Eye (tissue), 1 donor: ENCODE measurements at regions not wholly inside any gene's neighbourhood (a gene's known extent, or its start where the extent isn't known, plus 50 kb on each side); places are given as distances from the start of the nearest gene placed in this dataset.

Experiments used
- DNase-seq: peaks from one replicate; pipeline ENCODE4 v3.0.0-alpha.2; 2015

GRCh38 chr14:71523630-71524319 is 408.5 kb upstream of the RGS6 start:
- DNase-seq, result no peak

- DNase-seq, result no peak
Observed at GRCh38 chr14:71524320-71524982, 407.8 kb upstream of the RGS6 start.

- DNase-seq, result no peak
Observed at GRCh38 chr14:71525663-71526221, 406.5 kb upstream of the RGS6 start.

DNA sequence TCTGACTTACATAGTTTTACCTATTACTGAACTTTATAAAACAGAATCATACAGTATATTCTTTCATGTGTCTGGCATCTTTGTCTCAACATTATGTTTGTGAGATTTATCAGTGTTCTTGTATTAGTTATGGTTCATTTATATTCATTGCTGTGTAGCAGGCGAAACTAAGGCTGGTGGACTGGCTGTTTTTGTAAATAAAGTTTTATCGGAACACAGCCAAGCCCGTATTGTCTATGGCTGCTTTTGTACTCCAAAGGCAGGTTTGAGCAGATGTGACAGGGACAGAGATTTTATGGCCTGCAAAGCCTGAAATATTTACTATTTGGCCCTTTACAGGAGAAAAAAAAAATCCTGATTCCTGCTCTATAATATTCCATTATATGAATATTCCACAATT is 405.8 kb upstream of the RGS6 start:
- no peak for DNase-seq

- no peak for DNase-seq
Observed at GRCh38 chr14:71527838-71528237, 404.4 kb upstream of the RGS6 start.

- no peak for DNase-seq
Observed at GRCh38 chr14:71529848-71530247, 402.4 kb upstream of the RGS6 start.

GRCh38 chr14:71532344-71532743 is 399.9 kb upstream of the RGS6 start:
- no peak for DNase-seq

DNA sequence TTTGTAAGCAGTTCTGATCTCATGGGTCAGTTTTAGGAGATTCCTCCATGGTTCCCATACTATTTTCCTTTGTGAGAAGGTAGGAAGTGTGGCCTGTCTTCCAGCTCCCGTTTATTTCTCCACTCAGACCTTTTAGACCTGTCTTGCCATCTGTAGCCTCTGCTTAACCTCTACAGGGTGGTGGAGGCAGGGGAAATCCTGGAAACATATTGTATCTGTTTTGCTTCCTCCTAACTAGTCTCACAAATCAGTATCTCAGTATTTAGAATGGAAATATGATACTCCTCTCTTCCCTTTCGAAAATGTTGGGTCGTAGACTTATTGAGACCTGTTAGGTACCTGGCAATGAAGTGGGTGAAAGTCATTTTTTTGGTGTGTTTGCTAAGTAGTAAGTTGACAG is 399.4 kb upstream of the RGS6 start:
- DNase-seq, result no peak

DNA sequence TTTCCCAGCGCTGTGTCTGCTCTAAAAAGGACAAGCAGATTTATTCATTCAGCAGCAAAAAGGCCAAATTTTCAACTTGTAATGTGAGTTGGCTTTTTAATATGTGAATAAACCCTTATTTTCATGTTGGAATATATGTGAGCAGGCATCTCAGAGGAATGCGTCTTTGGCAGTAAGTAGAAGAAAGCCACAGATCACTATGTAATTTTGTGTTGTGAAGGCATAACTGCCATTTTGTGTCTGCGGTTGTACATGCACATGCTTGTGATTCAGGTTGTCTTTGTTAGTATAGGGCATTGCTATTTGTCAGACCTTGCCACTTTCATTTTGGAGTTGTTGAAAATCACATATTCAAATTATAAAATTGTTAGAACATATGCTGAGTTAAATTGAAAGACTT is 398.8 kb upstream of the RGS6 start:
- no peak for DNase-seq

GRCh38 chr14:71533800-71534199 is 398.4 kb upstream of the RGS6 start:
- no peak for DNase-seq

DNA sequence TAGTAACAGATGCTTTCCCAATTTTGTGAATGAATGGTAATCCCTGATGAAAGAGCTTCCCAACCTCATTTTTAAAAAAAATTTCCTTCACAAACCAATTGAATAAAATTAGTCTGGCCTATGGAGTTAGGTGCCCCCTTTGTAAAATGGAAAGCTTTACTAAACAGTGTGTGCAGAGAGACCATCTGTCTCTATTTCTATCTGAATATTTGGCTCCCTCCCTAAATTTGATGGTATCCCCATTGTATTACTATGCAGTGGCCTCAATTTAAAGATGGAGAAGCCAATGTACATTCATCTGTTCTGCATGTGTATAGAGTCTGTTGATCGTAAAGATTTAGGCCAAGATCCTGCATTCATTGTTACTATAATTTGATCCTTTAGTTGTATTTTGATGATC is 397.7 kb upstream of the RGS6 start:
- DNase-seq, result no peak

DNA sequence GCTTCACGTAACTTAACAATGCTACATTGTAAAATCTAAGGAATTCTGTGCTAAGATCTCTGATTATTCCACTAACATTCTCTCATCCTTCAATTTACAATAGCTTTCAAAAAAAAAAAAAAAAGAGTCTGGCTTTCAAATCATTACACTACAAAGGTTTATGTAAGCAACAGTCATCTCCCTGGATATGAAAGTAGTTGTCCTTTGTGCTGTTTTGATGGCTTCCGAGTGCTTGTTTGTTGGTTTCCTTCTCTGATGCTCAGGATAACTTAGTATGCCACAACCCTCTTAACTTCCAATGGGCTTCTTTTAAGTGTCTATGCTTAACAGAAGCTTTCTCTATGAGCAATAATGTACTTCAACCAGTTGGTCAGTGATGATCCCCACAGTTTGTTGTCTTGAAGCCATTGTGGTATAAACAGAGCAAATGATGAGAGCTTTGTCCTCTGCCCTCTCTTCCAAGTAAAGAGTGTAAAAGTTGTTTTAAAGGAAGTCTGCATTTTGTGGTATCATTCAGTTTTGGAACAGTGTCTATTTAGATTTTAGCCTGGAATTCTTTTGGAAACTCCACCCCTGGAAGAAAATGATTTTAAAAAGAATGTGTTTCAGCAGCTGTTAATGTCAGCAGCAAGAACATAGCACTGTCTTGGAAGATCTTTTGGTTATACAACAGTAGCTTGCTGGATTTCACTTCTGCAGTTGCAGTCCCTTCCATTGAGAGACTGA is 396.1 kb upstream of the RGS6 start:
- no peak for DNase-seq

GRCh38 chr14:71536927-71537772 is 395.1 kb upstream of the RGS6 start:
- DNase-seq, result no peak

- DNase-seq, result no peak
Observed at GRCh38 chr14:71538288-71538687, 393.9 kb upstream of the RGS6 start.

DNA sequence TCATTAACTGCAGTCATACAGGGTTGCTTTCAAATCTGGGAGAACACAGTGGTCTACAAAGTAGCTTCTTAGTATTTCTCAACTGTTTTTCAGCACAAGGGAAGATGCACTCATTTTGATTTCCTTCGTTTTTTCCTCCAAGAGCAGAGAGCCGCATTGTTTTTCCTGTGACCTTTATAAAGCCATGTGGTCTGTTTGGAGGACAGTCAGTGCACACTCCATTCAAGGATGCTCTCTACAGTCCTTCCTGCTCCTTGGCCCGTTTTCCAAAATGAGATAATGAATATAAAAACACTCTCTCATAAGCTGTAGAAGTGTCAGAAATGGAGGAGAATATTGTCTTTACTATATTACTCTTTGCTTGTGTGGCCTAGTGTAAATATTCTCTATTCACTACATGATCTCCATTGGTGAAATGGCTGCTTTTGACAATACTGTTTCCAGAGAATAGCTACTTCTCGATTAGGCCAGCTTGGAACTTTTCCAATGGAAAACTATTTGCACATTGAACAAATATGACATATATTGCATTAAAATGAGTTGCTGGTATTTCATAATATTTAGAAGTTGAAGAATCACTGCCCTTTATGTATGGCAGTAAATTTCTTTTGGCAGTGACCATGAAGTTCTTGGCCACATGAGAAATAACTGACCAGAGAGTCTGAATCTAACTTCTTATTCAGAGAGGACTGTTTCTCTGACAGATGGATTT is 393.1 kb upstream of the RGS6 start:
- no peak for DNase-seq

DNA sequence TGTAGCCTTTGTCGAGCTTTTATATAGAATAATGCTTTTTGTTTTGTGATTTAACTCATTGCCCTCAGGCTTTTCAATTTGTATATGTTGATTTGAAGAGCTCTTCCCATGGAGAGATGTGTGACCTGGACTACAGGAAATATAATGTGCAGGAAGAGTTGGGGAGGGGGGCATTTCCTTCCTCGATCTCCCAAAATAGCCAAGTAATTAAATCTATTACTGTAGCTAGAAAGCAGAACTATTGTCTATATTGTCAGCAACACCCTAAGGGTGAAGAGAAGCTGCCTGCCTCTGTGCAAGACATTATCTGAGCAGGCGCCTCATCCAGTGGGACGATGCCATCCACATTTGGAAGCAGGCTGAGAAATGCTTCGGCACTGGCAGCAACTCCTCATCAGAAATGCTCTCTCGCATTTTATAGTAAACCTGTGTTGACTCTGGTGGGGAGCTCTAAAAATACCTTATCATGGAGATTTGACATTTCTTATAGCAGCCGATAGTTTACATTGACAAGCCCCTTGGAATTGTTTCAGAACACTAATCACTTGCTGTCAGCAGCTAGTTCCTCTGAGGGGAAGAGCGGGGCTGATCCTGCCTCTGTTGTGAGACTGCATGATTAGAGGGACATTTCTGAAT is 392.5 kb upstream of the RGS6 start:
- DNase-seq, result no peak

DNA sequence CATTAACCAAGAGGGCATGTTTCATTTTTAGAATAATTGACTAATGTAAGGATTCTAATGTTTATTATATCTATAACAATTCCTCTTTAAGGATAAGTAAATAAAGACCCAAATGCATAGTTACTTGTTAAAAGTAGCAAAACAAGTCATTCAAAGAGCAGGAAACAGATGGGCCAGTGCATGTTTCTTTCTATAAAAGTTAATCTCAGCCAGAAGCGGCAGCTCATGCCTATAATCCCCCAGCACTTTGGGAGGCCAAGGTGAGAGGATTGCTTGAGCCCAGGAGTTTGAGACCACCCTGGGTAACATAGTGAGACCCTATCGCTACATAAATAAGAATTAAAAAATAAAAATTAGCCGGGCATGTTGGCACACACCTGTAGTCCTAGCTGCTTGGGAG is 391.0 kb upstream of the RGS6 start:
- DNase-seq, result no peak

DNA sequence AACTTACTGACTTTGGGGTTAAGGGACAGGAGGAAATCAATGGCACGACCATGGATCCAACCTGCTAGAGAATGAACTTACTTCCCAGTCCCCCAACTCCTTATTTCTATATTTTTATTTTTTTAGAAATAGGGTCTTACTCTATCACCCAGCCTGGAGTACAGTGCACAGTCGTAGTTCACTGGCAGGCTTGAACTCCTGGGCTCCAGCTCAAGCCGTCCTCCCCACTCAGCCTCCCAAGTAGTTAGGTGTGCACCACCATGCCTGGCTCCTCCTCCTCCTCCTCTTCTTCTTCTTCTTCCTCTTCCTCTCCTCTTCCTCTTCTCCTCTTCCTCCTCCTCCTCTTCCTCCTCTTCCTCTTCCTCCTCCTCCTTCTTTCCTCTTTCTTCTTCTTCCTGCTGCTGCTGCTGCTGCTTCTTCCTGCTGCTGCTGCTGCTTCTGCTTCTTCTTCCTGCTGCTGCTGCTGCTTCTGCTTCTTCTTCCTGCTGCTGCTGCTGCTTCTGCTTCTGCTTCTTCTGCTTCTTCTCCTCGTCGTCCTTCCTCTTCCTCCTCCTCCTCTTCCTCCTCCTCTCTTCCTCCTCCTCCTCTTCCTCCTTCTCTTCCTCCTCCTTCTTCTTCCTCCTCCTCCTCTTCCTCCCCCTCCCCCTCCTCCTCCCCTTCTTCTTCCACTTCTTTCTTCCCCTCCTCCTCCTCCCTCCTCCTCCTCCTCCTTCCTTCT is 390.1 kb upstream of the RGS6 start:
- no peak for DNase-seq

GRCh38 chr14:71549421-71550050 is 382.7 kb upstream of the RGS6 start:
- peak; percentile 25 for DNase-seq

DNA sequence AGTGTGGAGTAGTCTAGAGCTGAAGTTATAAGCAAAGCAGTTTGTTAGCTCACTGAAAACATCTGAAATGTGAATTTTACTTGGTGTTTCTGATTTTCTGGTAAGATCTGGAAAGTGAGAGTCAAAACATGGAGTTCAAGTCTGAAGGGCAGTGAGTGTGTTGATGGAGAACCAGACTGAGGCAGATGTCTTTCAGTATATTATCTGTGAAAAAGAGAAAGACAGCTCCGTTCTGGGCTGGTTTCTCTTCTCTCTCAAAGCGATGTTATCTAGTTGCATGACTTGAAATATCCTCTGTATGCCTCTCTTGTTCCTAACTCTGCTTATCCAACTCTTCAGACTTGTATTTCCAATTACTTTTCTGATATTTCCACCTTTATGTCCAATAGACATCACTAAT is 381.9 kb upstream of the RGS6 start:
- DNase-seq, result no peak
